Endothelial cell of umbilical vein (primary cell): ENCODE measurements at regions not wholly inside any gene's neighbourhood (a gene's known extent, or its start where the extent isn't known, plus 50 kb on each side); places are given as distances from the start of the nearest gene placed in this dataset.

ENCODE experiments used
- BruUV-seq: library from RNA; stranded (reverse); fragments of 400-500 nt; replicated peaks from 2 replicates; lab custom pipeline; 2021; lab: Mats Ljungman, UMichigan
- CTCF ChIA-PET: fragments of 300-600, 350-600 bp; sonication (Branson Sonifier 250); formaldehyde crosslinking; loops from one replicate; lab custom pipeline; 2021; ENCODE audit warnings: antibody characterized with exemption, inconsistent platforms; lab: Charles Lee
- POLR2A ChIA-PET: fragments of 300-600, 350-600 bp; sonication (Branson Sonifier 250); formaldehyde crosslinking; loops from one replicate; lab custom pipeline; 2021; ENCODE audit warnings: antibody characterized with exemption, inconsistent platforms; lab: Charles Lee
- DNase-seq: peaks from one replicate; pipeline ENCODE4 v3.0.0-alpha.2; 2011; ENCODE audit warnings: low read depth, low spot score
- FAIRE-seq: peaks from 2 replicates; lab custom pipeline; 2011; peaks lifted over from hg19 to GRCh38; lab: Jason Lieb, UNC
- H2AFZ ChIP-seq: 2 replicates; pipeline ENCODE4 v1.6.0; 2012; ENCODE audit warnings: low read depth, low read length, control low read depth, inconsistent platforms
- H3K27ac ChIP-seq: 2 replicates; pipeline ENCODE4 v1.5.1; 2011; ENCODE audit warnings: low read depth, mild to moderate bottlenecking, control low read depth, low read length, moderate library complexity; ENCODE audit not compliant: insufficient read depth
- H3K27me3 ChIP-seq, 2 experiments: 2 replicates each; pipeline versions ENCODE4 v1.6.0 to v1.6.1; 2011; ENCODE audit warnings: low read length in 2 of 2, mixed read lengths in 1 of 2; ENCODE audit not compliant: control insufficient read depth in 2 of 2, insufficient read depth in 2 of 2
- H3K36me3 ChIP-seq, 2 experiments: 2 replicates in 1 of 2; 3 replicates in 1 of 2; pipeline ENCODE4 v1.5.1; 2011; ENCODE audit warnings: low read length in 2 of 2, mild to moderate bottlenecking in 1 of 2, moderate library complexity in 1 of 2; ENCODE audit not compliant: control insufficient read depth in 2 of 2, insufficient read depth in 2 of 2; ENCODE audit errors: extremely low read depth in 1 of 2
- H3K4me1 ChIP-seq: 3 replicates; pipeline ENCODE4 v1.5.1; 2011; ENCODE audit warnings: mild to moderate bottlenecking, low read length; ENCODE audit not compliant: control insufficient read depth, insufficient read depth; ENCODE audit errors: extremely low read depth
- H3K4me2 ChIP-seq: 2 replicates; pipeline ENCODE4 v1.6.1; 2011; ENCODE audit warnings: low read length, control low read depth, mixed read lengths; ENCODE audit not compliant: insufficient read depth
- H3K4me3 ChIP-seq, 3 experiments: fragments of 200-600 bp in 1 of 3; sonication (generic), shearing (Covaris generic) in 1 of 3; replicated peaks in 1 of 3; 2 replicates each; pipeline ENCODE4 v1.5.1; 2011 to 2016; ENCODE audit warnings: control low read depth in 3 of 3, low read length in 3 of 3, mild to moderate bottlenecking in 2 of 3, inconsistent platforms in 1 of 3, low read depth in 1 of 3, moderate library complexity in 1 of 3; ENCODE audit not compliant: insufficient read depth in 1 of 3
- H3K79me2 ChIP-seq: 2 replicates; pipeline ENCODE4 v1.6.0; 2012; ENCODE audit warnings: low read length, inconsistent platforms; ENCODE audit not compliant: control insufficient read depth, insufficient read depth
- H3K9ac ChIP-seq: replicated peaks from 2 replicates; pipeline ENCODE3; 2011; ENCODE audit warnings: low read length, control low read depth; ENCODE audit not compliant: insufficient read depth; ENCODE audit errors: extremely low read depth
- H3K9me1 ChIP-seq: replicated peaks from 3 replicates; pipeline ENCODE4 v1.6.0; 2011; ENCODE audit warnings: mild to moderate bottlenecking, low read length; ENCODE audit not compliant: control insufficient read depth, insufficient read depth; ENCODE audit errors: extremely low read depth
- H3K9me3 ChIP-seq: replicated peaks from 2 replicates; pipeline ENCODE4 v1.5.1; 2012; ENCODE audit warnings: low read length, inconsistent platforms; ENCODE audit not compliant: control insufficient read depth, insufficient read depth
- H4K20me1 ChIP-seq: replicated peaks from 2 replicates; pipeline ENCODE3; 2011; ENCODE audit warnings: mild to moderate bottlenecking, low read length; ENCODE audit not compliant: control insufficient read depth, insufficient read depth; ENCODE audit errors: extremely low read depth
- EZH2 ChIP-seq: IDR thresholded peaks from 2 replicates; pipeline ENCODE4 v1.6.1; 2012; ENCODE audit warnings: borderline replicate concordance, low read depth, mild to moderate bottlenecking, moderate library complexity, low read length, inconsistent platforms; ENCODE audit not compliant: severe bottlenecking
- FOS ChIP-seq: IDR thresholded peaks from 2 replicates; pipeline ENCODE4 v1.6.1; 2011; ENCODE audit warnings: mild to moderate bottlenecking, low read length, moderate library complexity, borderline replicate concordance; ENCODE audit not compliant: insufficient read depth
- GATA2 ChIP-seq: IDR thresholded peaks from 2 replicates; pipeline ENCODE4 v1.7.0; 2011; ENCODE audit warnings: low read depth, mild to moderate bottlenecking, moderate library complexity, mixed read lengths, low read length; ENCODE audit not compliant: insufficient read length, insufficient read depth
- JUN ChIP-seq: IDR thresholded peaks from 2 replicates; pipeline ENCODE4 v1.6.1; 2011; ENCODE audit warnings: borderline replicate concordance, low read depth; ENCODE audit not compliant: insufficient read length, insufficient read depth
- MYC ChIP-seq: IDR thresholded peaks from one replicate; pipeline ENCODE4 v1.6.1; 2011; ENCODE audit warnings: mild to moderate bottlenecking, low read depth, low read length
- POLR2A ChIP-seq: IDR thresholded peaks from 2 replicates; pipeline ENCODE4 v1.6.1; 2012; ENCODE audit warnings: low read depth, mild to moderate bottlenecking, control low read depth, low read length
- POLR2AphosphoS5 ChIP-seq: IDR thresholded peaks from 2 replicates; pipeline ENCODE4 v1.6.1; 2012; ENCODE audit warnings: low read depth, mild to moderate bottlenecking, control low read depth, low read length, moderate library complexity; ENCODE audit not compliant: insufficient read depth
- dilution Hi-C: fragments of 300-500 bp; cut with MboI; formaldehyde crosslinking; loops from one replicate; pipeline ENCODE4 v1.15.0; 2019; ENCODE audit warnings: low sequenced_read_pairs; ENCODE audit not compliant: extremely low pct_ligation_motif_present
- intact Hi-C: fragments of 100-400 bp; cut with micrococcal nuclease; formaldehyde crosslinking; loops from one replicate; pipeline ENCODE4 v1.10.0; 2022
- TF ChIP-seq, protein P1 (sequence below), 2 donors: IDR thresholded peaks; 1 replicate in 1 of 2; 2 replicates in 1 of 2; pipeline ENCODE4 v1.5.1; 2011; ENCODE audit warnings: low read length in 2 of 2, mild to moderate bottlenecking in 2 of 2, moderate library complexity in 2 of 2, control low read depth in 1 of 2, inconsistent platforms in 1 of 2, low read depth in 1 of 2; ENCODE audit not compliant: insufficient read depth in 1 of 2; ENCODE audit errors: extremely low read depth in 1 of 2
- TF ChIP-seq, protein P2 (sequence below): IDR thresholded peaks from 2 replicates; pipeline ENCODE4 v1.6.1; 2011; ENCODE audit not compliant: insufficient read depth, insufficient read length

DNA sequence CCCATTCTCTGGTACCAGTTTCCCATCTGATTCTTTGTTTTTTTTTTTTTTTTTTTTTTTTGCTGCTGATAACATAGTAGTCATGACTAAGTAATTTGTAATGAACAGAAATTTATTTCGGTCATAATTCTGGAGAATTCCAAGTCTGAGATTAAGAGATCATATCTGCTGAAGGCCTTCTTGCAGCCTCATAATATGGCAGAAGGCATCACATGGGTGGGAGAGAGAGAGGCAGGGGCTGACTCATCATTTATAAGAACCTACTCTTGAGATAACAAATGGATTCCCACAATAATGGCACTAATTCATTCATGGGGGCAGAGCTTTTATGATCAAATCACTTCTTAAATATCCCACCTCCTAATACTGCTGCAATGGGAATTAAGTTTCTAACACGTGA, 1034.3 kb downstream of the STIM2 start:
- no peaks in the 10 kb centered on the region for H3K9me1 ChIP-seq
- no peaks in the 10 kb centered on the region for H3K36me3 ChIP-seq
- dilution Hi-C loops (no loop called here), intact Hi-C loops (no loop called here)
- no peaks in the 10 kb centered on the region for H3K4me1 ChIP-seq
- no peaks in the 10 kb centered on the region for H3K79me2 ChIP-seq
- H3K9me3 ChIP-seq = no peaks in the 10 kb centered on the region
- POLR2A ChIA-PET = no interaction called here
- no peaks in the 10 kb centered on the region for H4K20me1 ChIP-seq
- no peak overlapping the region for H3K9ac ChIP-seq
- no peak for FAIRE-seq
- no peak overlapping the region for H3K27ac ChIP-seq
- H3K4me2 ChIP-seq = no peak overlapping the region
- TF ChIP-seq MYC (no peak), POLR2AphosphoS5 (no peak)
- no peaks in the 10 kb centered on the region for H3K27me3 ChIP-seq
- BruUV-seq = no TSS peak
- CTCF ChIA-PET = no interaction called here
- DNase-seq = no peak
- H3K4me3 ChIP-seq = no peak overlapping the region
- no peak overlapping the region for H2AFZ ChIP-seq

DNA sequence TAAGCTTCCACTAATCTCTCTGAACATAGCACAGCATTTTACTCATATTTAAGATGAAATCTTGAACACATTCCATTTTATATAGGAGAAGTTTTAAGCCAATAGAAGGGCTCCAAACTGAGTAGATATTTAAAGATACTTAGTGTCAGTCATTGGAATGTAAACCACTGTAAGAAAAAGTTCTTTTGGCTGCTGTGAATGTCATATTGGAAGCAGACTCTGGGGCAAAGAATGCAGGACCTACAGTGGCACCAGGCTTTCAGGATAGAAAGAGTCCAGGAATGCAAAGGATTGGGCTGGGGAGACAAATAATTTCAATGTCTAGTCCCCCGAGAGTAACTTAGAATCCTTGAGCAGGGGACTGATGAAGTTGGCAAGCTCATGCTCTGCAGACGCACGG, 1047.7 kb downstream of the STIM2 start:
- no peak for DNase-seq
- H3K27me3 ChIP-seq = no peaks in the 10 kb centered on the region
- no peaks in the 10 kb centered on the region for H3K9me1 ChIP-seq
- FAIRE-seq = no peak
- no peak overlapping the region for H3K27ac ChIP-seq
- dilution Hi-C loops = no loop called here
- H3K9ac ChIP-seq = no peak overlapping the region
- no peaks in the 10 kb centered on the region for H3K4me1 ChIP-seq
- H3K4me2 ChIP-seq = no peak overlapping the region
- BruUV-seq = no TSS peak
- CTCF ChIA-PET = no interaction called here
- H4K20me1 ChIP-seq = no peaks in the 10 kb centered on the region
- intact Hi-C loops = no loop called here
- H3K4me3 ChIP-seq = no peak overlapping the region
- no peaks in the 10 kb centered on the region for H3K36me3 ChIP-seq
- no peaks in the 10 kb centered on the region for H3K79me2 ChIP-seq
- no peak for TF ChIP-seq GATA2
- TF ChIP-seq, protein P1, sequence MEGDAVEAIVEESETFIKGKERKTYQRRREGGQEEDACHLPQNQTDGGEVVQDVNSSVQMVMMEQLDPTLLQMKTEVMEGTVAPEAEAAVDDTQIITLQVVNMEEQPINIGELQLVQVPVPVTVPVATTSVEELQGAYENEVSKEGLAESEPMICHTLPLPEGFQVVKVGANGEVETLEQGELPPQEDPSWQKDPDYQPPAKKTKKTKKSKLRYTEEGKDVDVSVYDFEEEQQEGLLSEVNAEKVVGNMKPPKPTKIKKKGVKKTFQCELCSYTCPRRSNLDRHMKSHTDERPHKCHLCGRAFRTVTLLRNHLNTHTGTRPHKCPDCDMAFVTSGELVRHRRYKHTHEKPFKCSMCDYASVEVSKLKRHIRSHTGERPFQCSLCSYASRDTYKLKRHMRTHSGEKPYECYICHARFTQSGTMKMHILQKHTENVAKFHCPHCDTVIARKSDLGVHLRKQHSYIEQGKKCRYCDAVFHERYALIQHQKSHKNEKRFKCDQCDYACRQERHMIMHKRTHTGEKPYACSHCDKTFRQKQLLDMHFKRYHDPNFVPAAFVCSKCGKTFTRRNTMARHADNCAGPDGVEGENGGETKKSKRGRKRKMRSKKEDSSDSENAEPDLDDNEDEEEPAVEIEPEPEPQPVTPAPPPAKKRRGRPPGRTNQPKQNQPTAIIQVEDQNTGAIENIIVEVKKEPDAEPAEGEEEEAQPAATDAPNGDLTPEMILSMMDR (IDR thresholded peaks at IDR 0.05; ENCODE audit: extremely low read depth in 1 of 2, insufficient read depth in 1 of 2, low read depth in 1 of 2, low read length in 2 of 2) = no peak
- no peak for TF ChIP-seq POLR2A
- TF ChIP-seq POLR2AphosphoS5 = no peak
- no peak for TF ChIP-seq EZH2
- TF ChIP-seq MYC = no peak
- no peak for TF ChIP-seq JUN
- TF ChIP-seq FOS = no peak
- TF ChIP-seq, protein P2, sequence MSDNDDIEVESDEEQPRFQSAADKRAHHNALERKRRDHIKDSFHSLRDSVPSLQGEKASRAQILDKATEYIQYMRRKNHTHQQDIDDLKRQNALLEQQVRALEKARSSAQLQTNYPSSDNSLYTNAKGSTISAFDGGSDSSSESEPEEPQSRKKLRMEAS = no peak
- H3K9me3 ChIP-seq = no peaks in the 10 kb centered on the region
- no peak overlapping the region for H2AFZ ChIP-seq
- POLR2A ChIA-PET = no interaction called here
